HepG2 (cell line): ENCODE measurements at regions not wholly inside any gene's neighbourhood (a gene's known extent, or its start where the extent isn't known, plus 50 kb on each side); places are given as distances from the start of the nearest gene placed in this dataset.

ENCODE experiments used
- ATAC-seq: fragments of 200-7000 bp; cut with Tn5 transposase; 3 replicates; pipeline ENCODE4 v1.9.1; 2020; ENCODE audit warnings: mild to moderate bottlenecking, moderate library complexity
- BruUV-seq: library from RNA; stranded (reverse); fragments of 400-500 nt; replicated peaks from 2 replicates; lab custom pipeline; 2021; lab: Mats Ljungman, UMichigan
- CTCF ChIA-PET: fragments of 300-600 bp; formaldehyde crosslinking; extraction: SDS; loops from one replicate; lab custom pipeline; 2021; ENCODE audit warnings: low total read pairs, inconsistent platforms, low intra/inter-chr PET ratio; lab: Yijun Ruan, JAX
- POLR2A ChIA-PET: fragments of 350-600 bp; sonication (Branson Sonifier 250); formaldehyde crosslinking; loops from one replicate; lab custom pipeline; 2020; ENCODE audit warnings: antibody characterized with exemption, inconsistent platforms; lab: Yijun Ruan, JAX
- DNase-seq: peaks from one replicate; pipeline ENCODE4 v3.0.0-alpha.2; 2015; ENCODE audit warnings: low spot score
- FAIRE-seq: peaks from 3 replicates; lab custom pipeline; 2011; peaks lifted over from hg19 to GRCh38; lab: Jason Lieb, UNC
- H2AFZ ChIP-seq: one replicate; pipeline ENCODE4 v1.6.1; 2011; ENCODE audit warnings: low read length, inconsistent platforms
- H3K27ac ChIP-seq: fragments of 300-600 bp; 3 replicates; pipeline ENCODE4 v1.8.0; 2011; ENCODE audit warnings: mixed run types, mild to moderate bottlenecking, mixed read lengths, low read length, inconsistent platforms; ENCODE audit not compliant: insufficient read depth; ENCODE audit errors: extremely low read length
- H3K27me3 ChIP-seq, 2 experiments: fragments of 200-600 bp in 1 of 2; 2 replicates in 1 of 2; 3 replicates in 1 of 2; pipeline versions ENCODE4 v1.6.0 to v1.8.0; 2011; ENCODE audit warnings: low read length in 2 of 2, mild to moderate bottlenecking in 2 of 2, moderate library complexity in 2 of 2, inconsistent platforms in 1 of 2; ENCODE audit not compliant: insufficient read depth in 2 of 2, control insufficient read depth in 1 of 2
- H3K36me3 ChIP-seq, 2 experiments: fragments of 200-600 bp in 1 of 2; replicated peaks in 1 of 2; 2 replicates in 1 of 2; 3 replicates in 1 of 2; pipeline versions ENCODE4 v1.5.1 to v1.8.0; 2011; ENCODE audit warnings: low read length in 2 of 2, inconsistent platforms in 1 of 2; ENCODE audit not compliant: insufficient read depth in 2 of 2, control insufficient read depth in 1 of 2
- H3K4me1 ChIP-seq: 2 replicates; pipeline ENCODE4 v1.5.1; 2012; ENCODE audit warnings: low read length, inconsistent platforms; ENCODE audit not compliant: insufficient read depth
- H3K4me2 ChIP-seq: 2 replicates; pipeline ENCODE4 v1.6.0; 2011; ENCODE audit warnings: low read depth, low read length, inconsistent platforms
- H3K4me3 ChIP-seq, 3 experiments: fragments of 200-600 bp in 1 of 3; sonication (generic), shearing (Covaris generic) in 1 of 3; replicated peaks in 1 of 3; 2 replicates each; pipeline ENCODE4 v1.5.1; 2011 to 2016; ENCODE audit warnings: low read length in 3 of 3, inconsistent platforms in 2 of 3, low read depth in 2 of 3, mild to moderate bottlenecking in 2 of 3, control low read depth in 1 of 3, mixed read lengths in 1 of 3; ENCODE audit not compliant: insufficient read depth in 1 of 3
- H3K79me2 ChIP-seq: one replicate; pipeline ENCODE4 v1.6.1; 2011; ENCODE audit warnings: low read length, inconsistent platforms; ENCODE audit not compliant: insufficient read depth
- H3K9ac ChIP-seq: 2 replicates; pipeline ENCODE4 v1.6.0; 2011; ENCODE audit warnings: mild to moderate bottlenecking, low read depth, low read length, inconsistent platforms; ENCODE audit not compliant: insufficient read depth
- H3K9me3 ChIP-seq: 2 replicates; pipeline ENCODE4 v1.5.1; 2012; ENCODE audit warnings: mild to moderate bottlenecking, low read length
- H4K20me1 ChIP-seq: 2 replicates; pipeline ENCODE4 v1.6.0; 2011; ENCODE audit warnings: inconsistent platforms, mild to moderate bottlenecking, low read length, moderate library complexity; ENCODE audit not compliant: insufficient read depth
- CEBPB ChIP-seq: IDR thresholded peaks from 2 replicates; pipeline ENCODE4 v1.6.1; 2011; ENCODE audit warnings: low read depth, low read length, improper control_type of control experiment, borderline replicate concordance
- CEBPG ChIP-seq: IDR thresholded peaks from 2 replicates; pipeline ENCODE4 v1.6.1; 2016
- GPN1 ChIP-seq: sonication (generic); formaldehyde crosslinking; IDR thresholded peaks from 2 replicates; pipeline ENCODE4 v1.5.1; 2020; ENCODE audit warnings: missing genetic modification reagents, borderline replicate concordance
- HBP1 ChIP-seq: IDR thresholded peaks from 2 replicates; pipeline ENCODE4 v1.6.1; 2016; ENCODE audit warnings: low read depth, control low read depth
- MAF1 ChIP-seq: sonication (generic); formaldehyde crosslinking; IDR thresholded peaks from 2 replicates; pipeline ENCODE4 v1.5.0; 2020; ENCODE audit warnings: missing genetic modification reagents, borderline replicate concordance
- TRIM22 ChIP-seq: fragments of 450-650 bp; IDR thresholded peaks from 2 replicates; pipeline ENCODE4 v1.6.1; 2017
- ZNF557 ChIP-seq: sonication (generic); formaldehyde crosslinking; IDR thresholded peaks from 2 replicates; pipeline ENCODE4 v1.4.0; 2020; ENCODE audit warnings: missing genetic modification reagents
- WGBS: methylation state at CpG from one replicate; pipeline ENCODE4 v1.1.6; 2017; ENCODE audit warnings: low lambda C conversion rate; 5-methylcytosine and 5-hydroxymethylcytosine counted together
- in situ Hi-C: cut with HindIII; loops from 2 replicates; pipeline ENCODE4 v1.10.0; 2017; ENCODE audit warnings: low pct_unique_long_range_greater_than_20kb; ENCODE audit not compliant: extremely low pct_ligation_motif_present
- intact Hi-C: fragments of 100-400 bp; cut with micrococcal nuclease; formaldehyde crosslinking; loops from one replicate; pipeline ENCODE4 v1.10.0; 2022; ENCODE audit not compliant: unreplicated experiment
- TF ChIP-seq, protein P1 (sequence below): IDR thresholded peaks from 2 replicates; pipeline ENCODE4 v1.6.1; 2016; ENCODE audit warnings: low read depth
- TF ChIP-seq, protein P2 (sequence below): sonication (generic); formaldehyde crosslinking; IDR thresholded peaks from 2 replicates; pipeline ENCODE4 v1.4.0; 2020; ENCODE audit warnings: missing genetic modification reagents

GRCh38 chr2:41729800-41730364 lies 317.9 kb upstream of the PKDCC start:
- 30% methylated on average over 11 of the region's 11 CpGs for WGBS
- TF ChIP-seq ZNF557 (CRISPR knock-in tag): no peak
- TF ChIP-seq, protein P1, sequence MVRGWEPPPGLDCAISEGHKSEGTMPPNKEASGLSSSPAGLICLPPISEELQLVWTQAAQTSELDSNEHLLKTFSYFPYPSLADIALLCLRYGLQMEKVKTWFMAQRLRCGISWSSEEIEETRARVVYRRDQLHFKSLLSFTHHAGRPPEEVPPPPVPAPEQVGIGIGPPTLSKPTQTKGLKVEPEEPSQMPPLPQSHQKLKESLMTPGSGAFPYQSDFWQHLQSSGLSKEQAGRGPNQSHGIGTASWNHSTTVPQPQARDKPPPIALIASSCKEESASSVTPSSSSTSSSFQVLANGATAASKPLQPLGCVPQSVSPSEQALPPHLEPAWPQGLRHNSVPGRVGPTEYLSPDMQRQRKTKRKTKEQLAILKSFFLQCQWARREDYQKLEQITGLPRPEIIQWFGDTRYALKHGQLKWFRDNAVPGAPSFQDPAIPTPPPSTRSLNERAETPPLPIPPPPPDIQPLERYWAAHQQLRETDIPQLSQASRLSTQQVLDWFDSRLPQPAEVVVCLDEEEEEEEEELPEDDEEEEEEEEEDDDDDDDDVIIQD (CRISPR knock-in tag): no peak
- TF ChIP-seq, protein P2, sequence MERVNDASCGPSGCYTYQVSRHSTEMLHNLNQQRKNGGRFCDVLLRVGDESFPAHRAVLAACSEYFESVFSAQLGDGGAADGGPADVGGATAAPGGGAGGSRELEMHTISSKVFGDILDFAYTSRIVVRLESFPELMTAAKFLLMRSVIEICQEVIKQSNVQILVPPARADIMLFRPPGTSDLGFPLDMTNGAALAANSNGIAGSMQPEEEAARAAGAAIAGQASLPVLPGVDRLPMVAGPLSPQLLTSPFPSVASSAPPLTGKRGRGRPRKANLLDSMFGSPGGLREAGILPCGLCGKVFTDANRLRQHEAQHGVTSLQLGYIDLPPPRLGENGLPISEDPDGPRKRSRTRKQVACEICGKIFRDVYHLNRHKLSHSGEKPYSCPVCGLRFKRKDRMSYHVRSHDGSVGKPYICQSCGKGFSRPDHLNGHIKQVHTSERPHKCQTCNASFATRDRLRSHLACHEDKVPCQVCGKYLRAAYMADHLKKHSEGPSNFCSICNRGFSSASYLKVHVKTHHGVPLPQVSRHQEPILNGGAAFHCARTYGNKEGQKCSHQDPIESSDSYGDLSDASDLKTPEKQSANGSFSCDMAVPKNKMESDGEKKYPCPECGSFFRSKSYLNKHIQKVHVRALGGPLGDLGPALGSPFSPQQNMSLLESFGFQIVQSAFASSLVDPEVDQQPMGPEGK: peak; percentile 50; the same call in 1 of the 2 replicates
- no peak for TF ChIP-seq TRIM22
- peak; percentile 54; the same call in 1 of the 2 replicates for TF ChIP-seq CEBPB
- TF ChIP-seq MAF1 (CRISPR knock-in tag): no peak
- no peak for TF ChIP-seq HBP1 (CRISPR knock-in tag)
- peak; percentile 46; the same call in 1 of the 2 replicates for TF ChIP-seq CEBPG (CRISPR knock-in tag)
- TF ChIP-seq GPN1 (CRISPR knock-in tag): no peak
- H3K27me3 ChIP-seq: 0 out of 5 replicates have a peak, but pooled peaks cover 0 to 6% of the 10 kb centered on the region in 2 experiments
- H3K79me2 ChIP-seq: no peaks in the 10 kb centered on the region
- H3K9me3 ChIP-seq: no peaks in the 10 kb centered on the region
- no peaks in the 10 kb centered on the region for H4K20me1 ChIP-seq
- in situ Hi-C loops: no loop called here
- no peaks in the 10 kb centered on the region for H3K36me3 ChIP-seq
- FAIRE-seq: no peak
- no peak overlapping the region for H3K4me2 ChIP-seq
- no peak overlapping the region for H2AFZ ChIP-seq
- no TSS peak for BruUV-seq
- no peak overlapping the region for H3K27ac ChIP-seq
- DNase-seq: no peak
- no peak overlapping the region for H3K9ac ChIP-seq
- intact Hi-C loops: no loop called here
- peak; percentile 54 for ATAC-seq
- H3K4me3 ChIP-seq: no peak overlapping the region
- POLR2A ChIA-PET: no interaction called here
- CTCF ChIA-PET: no interaction called here
- peaks cover 21% of the 10 kb centered on the region for H3K4me1 ChIP-seq
